NCI-H1694 (cell line): ENCODE measurements at regions not wholly inside any gene's neighbourhood (a gene's known extent, or its start where the extent isn't known, plus 50 kb on each side); places are given as distances from the start of the nearest gene placed in this dataset.

Experiments used
- DNase-seq: peaks from one replicate; lab custom pipeline; 2025; lab: John Stamatoyannopoulos, UW

- DNase-seq, result peak; percentile 12
Observed at GRCh38 chr5:179497636-179498340, 52.6 kb upstream of the RUFY1 start.

GRCh38 chr5:179495906-179496455 lies 54.4 kb upstream of the RUFY1 start:
- no peak for DNase-seq

GRCh38 chr5:179494774-179495526 lies 55.4 kb upstream of the RUFY1 start:
- no peak for DNase-seq

GRCh38 chr5:179488975-179489374 lies 61.4 kb upstream of the RUFY1 start:
- DNase-seq, result no peak

- no peak for DNase-seq
Observed at GRCh38 chr5:179488491-179488890, 61.9 kb upstream of the RUFY1 start.

GRCh38 chr5:179487145-179487544 lies 63.2 kb upstream of the RUFY1 start:
- no peak for DNase-seq

- DNase-seq, result peak; percentile 33
Observed at GRCh38 chr5:179486596-179487051, 63.7 kb upstream of the RUFY1 start.

GRCh38 chr5:179485845-179486575 lies 64.3 kb upstream of the RUFY1 start:
- DNase-seq, result no peak

GRCh38 chr5:179484761-179485160 lies 65.6 kb upstream of the RUFY1 start:
- no peak for DNase-seq

- no peak for DNase-seq
Observed at GRCh38 chr5:179484201-179484600, 66.2 kb upstream of the RUFY1 start.

GRCh38 chr5:179478624-179479023 lies 71.7 kb upstream of the RUFY1 start:
- no peak for DNase-seq

- no peak for DNase-seq
Observed at GRCh38 chr5:179475208-179475751, 75.1 kb upstream of the RUFY1 start.

GRCh38 chr5:179472641-179473040 lies 77.7 kb upstream of the RUFY1 start:
- no peak for DNase-seq

GRCh38 chr5:179472174-179472573 lies 78.2 kb upstream of the RUFY1 start:
- DNase-seq, result no peak

- no peak for DNase-seq
Observed at GRCh38 chr5:179470201-179470600, 80.2 kb upstream of the RUFY1 start.

- DNase-seq, result no peak
Observed at GRCh38 chr5:179468696-179469095, 81.7 kb upstream of the RUFY1 start.

- no peak for DNase-seq
Observed at GRCh38 chr5:179467441-179467840, 82.9 kb upstream of the RUFY1 start.

GRCh38 chr5:179464631-179465030 lies 85.7 kb upstream of the RUFY1 start:
- no peak for DNase-seq

- no peak for DNase-seq
Observed at GRCh38 chr5:179462040-179462439, 88.3 kb upstream of the RUFY1 start.

- no peak for DNase-seq
Observed at GRCh38 chr5:179461576-179461975, 88.8 kb upstream of the RUFY1 start.

- no peak for DNase-seq
Observed at GRCh38 chr5:179459771-179460170, 90.6 kb upstream of the RUFY1 start.

- DNase-seq, result no peak
Observed at GRCh38 chr5:179457612-179458011, 92.7 kb upstream of the RUFY1 start.
